Endothelial cell (in vitro differentiated cells): ENCODE measurements at regions not wholly inside any gene's neighbourhood (a gene's known extent, or its start where the extent isn't known, plus 50 kb on each side); places are given as distances from the start of the nearest gene placed in this dataset.

Experiments
- DNase-seq: peaks from one replicate; pipeline ENCODE4 v3.0.0; 2021; ENCODE audit warnings: low spot score
- H3K27ac Mint-ChIP-seq: one replicate; pipeline ENCODE4 v1.8.0; 2021; ENCODE audit warnings: mixed read lengths, inconsistent platforms; ENCODE audit not compliant: unreplicated experiment
- H3K27me3 Mint-ChIP-seq: one replicate; pipeline ENCODE4 v1.8.0; 2021; ENCODE audit warnings: mild to moderate bottlenecking, moderate library complexity, mixed read lengths, inconsistent platforms; ENCODE audit not compliant: unreplicated experiment
- H3K36me3 Mint-ChIP-seq: one replicate; pipeline ENCODE4 v1.8.0; 2021; ENCODE audit warnings: mild to moderate bottlenecking, low read depth, mixed read lengths, inconsistent platforms; ENCODE audit not compliant: unreplicated experiment
- H3K4me1 Mint-ChIP-seq: one replicate; pipeline ENCODE4 v1.8.0; 2021; ENCODE audit warnings: mild to moderate bottlenecking, mixed read lengths, inconsistent platforms; ENCODE audit not compliant: unreplicated experiment
- H3K4me3 Mint-ChIP-seq: one replicate; pipeline ENCODE4 v1.8.0; 2021; ENCODE audit warnings: mild to moderate bottlenecking, mixed read lengths, inconsistent platforms; ENCODE audit not compliant: unreplicated experiment
- H3K9me3 Mint-ChIP-seq: one replicate; pipeline ENCODE4 v1.8.0; 2021; ENCODE audit warnings: mixed read lengths, inconsistent platforms; ENCODE audit not compliant: unreplicated experiment
- TF ChIP-seq, protein P1 (sequence below): fragments of 200-600 bp; sonication (generic); IDR thresholded peaks from one replicate; pipeline ENCODE4 v1.5.0; 2021; ENCODE audit warnings: antibody characterized with exemption; ENCODE audit not compliant: unreplicated experiment

GRCh38 chr21:27631471-27631870 lies 664.6 kb upstream of the ADAMTS5 start:
- Mint-ChIP-seq H3K27me3 (no peaks in the 10 kb centered on the region), H3K9me3 (no peaks in the 10 kb centered on the region), H3K27ac (no peak overlapping the region), H3K4me1 (no peaks in the 10 kb centered on the region), H3K36me3 (no peaks in the 10 kb centered on the region), H3K4me3 (no peak overlapping the region)
- DNase-seq: no peak
- TF ChIP-seq, protein P1, sequence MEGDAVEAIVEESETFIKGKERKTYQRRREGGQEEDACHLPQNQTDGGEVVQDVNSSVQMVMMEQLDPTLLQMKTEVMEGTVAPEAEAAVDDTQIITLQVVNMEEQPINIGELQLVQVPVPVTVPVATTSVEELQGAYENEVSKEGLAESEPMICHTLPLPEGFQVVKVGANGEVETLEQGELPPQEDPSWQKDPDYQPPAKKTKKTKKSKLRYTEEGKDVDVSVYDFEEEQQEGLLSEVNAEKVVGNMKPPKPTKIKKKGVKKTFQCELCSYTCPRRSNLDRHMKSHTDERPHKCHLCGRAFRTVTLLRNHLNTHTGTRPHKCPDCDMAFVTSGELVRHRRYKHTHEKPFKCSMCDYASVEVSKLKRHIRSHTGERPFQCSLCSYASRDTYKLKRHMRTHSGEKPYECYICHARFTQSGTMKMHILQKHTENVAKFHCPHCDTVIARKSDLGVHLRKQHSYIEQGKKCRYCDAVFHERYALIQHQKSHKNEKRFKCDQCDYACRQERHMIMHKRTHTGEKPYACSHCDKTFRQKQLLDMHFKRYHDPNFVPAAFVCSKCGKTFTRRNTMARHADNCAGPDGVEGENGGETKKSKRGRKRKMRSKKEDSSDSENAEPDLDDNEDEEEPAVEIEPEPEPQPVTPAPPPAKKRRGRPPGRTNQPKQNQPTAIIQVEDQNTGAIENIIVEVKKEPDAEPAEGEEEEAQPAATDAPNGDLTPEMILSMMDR: no peak

GRCh38 chr21:27622631-27623030 lies 655.7 kb upstream of the ADAMTS5 start:
- no peak for DNase-seq
- TF ChIP-seq, protein P1: no peak
- no peaks in the 10 kb centered on the region for H3K9me3 Mint-ChIP-seq
- H3K27me3 Mint-ChIP-seq: no peaks in the 10 kb centered on the region
- H3K27ac Mint-ChIP-seq: no peak overlapping the region
- no peaks in the 10 kb centered on the region for H3K36me3 Mint-ChIP-seq
- no peaks in the 10 kb centered on the region for H3K4me1 Mint-ChIP-seq
- H3K4me3 Mint-ChIP-seq: no peak overlapping the region

DNA sequence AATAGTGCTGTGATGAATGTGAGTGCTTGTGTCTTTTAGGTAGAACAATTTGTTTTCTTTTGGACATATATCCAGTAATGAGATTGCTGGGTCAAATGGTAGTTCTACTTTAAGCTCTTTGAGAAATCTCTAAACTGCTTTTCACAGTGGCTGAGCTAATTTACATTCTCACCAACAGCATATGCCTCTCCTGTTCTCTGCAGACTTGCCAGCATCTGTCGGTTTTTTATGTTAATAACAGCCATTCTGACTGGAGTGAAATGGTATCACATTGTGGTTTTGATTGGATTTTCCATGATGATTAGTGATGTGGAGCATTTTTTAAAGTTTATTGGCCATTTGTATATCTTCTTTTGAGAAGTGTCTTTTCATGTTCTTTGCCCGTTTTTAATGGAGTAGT lies 647.3 kb upstream of the ADAMTS5 start:
- Mint-ChIP-seq H3K27ac (no peak overlapping the region), H3K4me1 (no peaks in the 10 kb centered on the region), H3K27me3 (no peaks in the 10 kb centered on the region), H3K36me3 (no peaks in the 10 kb centered on the region), H3K4me3 (no peak overlapping the region), H3K9me3 (no peaks in the 10 kb centered on the region)
- TF ChIP-seq, protein P1: no peak
- no peak for DNase-seq

DNA sequence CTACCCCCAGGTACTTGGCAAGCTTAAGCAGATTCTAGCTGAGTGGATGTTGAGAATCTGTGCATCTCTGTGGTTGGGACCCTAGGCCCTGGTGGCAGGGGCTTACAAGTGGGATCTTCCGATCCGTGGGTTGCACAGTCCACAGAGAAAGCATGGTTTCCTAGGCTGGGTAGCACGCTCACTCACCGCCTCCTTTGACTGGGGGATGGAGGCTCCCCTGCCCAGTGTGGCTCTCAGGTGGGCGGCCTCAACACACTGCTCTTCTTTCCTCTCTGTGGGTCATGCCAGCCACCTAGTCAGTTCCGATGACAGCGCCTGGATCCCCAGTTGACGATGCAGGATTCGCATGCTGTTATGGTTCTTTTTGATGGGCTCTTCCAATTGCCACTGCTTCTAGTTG lies 639.5 kb upstream of the ADAMTS5 start:
- no peaks in the 10 kb centered on the region for H3K9me3 Mint-ChIP-seq
- TF ChIP-seq, protein P1: no peak
- no peak for DNase-seq
- no peak overlapping the region for H3K4me3 Mint-ChIP-seq
- H3K36me3 Mint-ChIP-seq: no peaks in the 10 kb centered on the region
- H3K27me3 Mint-ChIP-seq: no peaks in the 10 kb centered on the region
- no peaks in the 10 kb centered on the region for H3K4me1 Mint-ChIP-seq
- H3K27ac Mint-ChIP-seq: no peak overlapping the region

DNA sequence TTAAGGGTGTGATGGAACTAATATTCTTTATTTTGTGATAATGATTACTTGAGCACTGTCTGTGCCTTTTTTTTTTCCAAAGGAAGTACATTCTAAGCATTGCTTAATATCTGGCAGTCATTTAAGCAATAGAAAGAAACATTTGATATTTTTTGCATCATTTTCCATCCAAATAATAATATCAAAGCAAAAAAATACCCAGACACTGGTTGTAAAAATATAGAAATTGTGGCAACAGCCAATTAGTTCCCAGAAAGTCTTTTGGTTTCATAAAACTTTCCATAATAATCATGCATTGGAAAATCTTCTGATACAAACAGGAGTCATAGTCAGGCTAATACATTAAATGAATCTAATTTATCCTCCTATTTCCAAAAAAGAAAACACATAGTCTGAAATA lies 629.3 kb upstream of the ADAMTS5 start:
- H3K36me3 Mint-ChIP-seq: no peaks in the 10 kb centered on the region
- TF ChIP-seq, protein P1: no peak
- no peaks in the 10 kb centered on the region for H3K9me3 Mint-ChIP-seq
- peaks cover 6% of the 10 kb centered on the region for H3K4me1 Mint-ChIP-seq
- no peak for DNase-seq
- H3K27me3 Mint-ChIP-seq: no peaks in the 10 kb centered on the region
- no peak overlapping the region for H3K4me3 Mint-ChIP-seq
- no peak overlapping the region for H3K27ac Mint-ChIP-seq
